ENCODE measurements at regions not wholly inside any gene's neighbourhood (a gene's known extent, or its start where the extent isn't known, plus 50 kb on each side); places are given as distances from the start of the nearest gene placed in this dataset.

DNA sequence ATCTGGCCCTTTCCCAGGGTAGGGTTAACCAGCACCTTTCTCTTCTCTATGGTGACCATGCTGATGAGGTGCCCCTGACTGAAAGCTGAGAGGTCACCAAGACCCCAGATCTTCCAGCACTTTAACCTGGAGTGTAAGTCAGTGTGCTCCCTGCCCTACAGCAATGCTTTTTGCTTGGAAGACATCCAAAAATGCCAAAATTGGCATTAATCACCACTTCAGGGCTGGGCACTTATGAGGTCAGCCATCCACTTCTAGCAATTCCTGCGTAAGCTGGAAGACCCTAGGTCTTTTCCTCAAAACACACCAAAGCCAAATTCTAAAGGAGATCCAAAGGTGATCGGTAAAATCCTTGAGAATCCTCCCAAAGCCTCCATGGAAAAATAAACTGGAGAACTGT, 81.2 kb upstream of the LOC128125822 start:
- Histone ChIP-seq H3K4me1 (replicated peaks; ENCODE audit: insufficient read depth) (0 out of 2 replicates have a peak, but pooled peaks cover 12% of the 10 kb centered on the region), H3K4me2 (no peak overlapping the region), H3K4me3 (no peak overlapping the region), H3K9me2 (ENCODE audit: insufficient read depth) (no peaks in the 10 kb centered on the region), H3K9me3 (ENCODE audit: insufficient read depth, low read depth) (no peaks in the 10 kb centered on the region), H4K20me1 (ENCODE audit: insufficient read depth) (no peaks in the 10 kb centered on the region), H3K27ac (no peak overlapping the region), H3K36me3 (ENCODE audit: low read depth) (no peaks in the 10 kb centered on the region), H2AFZ (no peak overlapping the region), H3K79me2 (ENCODE audit: low read depth) (no peaks in the 10 kb centered on the region), H3F3A (ENCODE audit: insufficient read depth, low read depth) (peaks cover 6% of the 10 kb centered on the region; the same call in 1 of the 2 replicates), H3K27me3 (ENCODE audit: insufficient read depth, low read depth) (no peaks in the 10 kb centered on the region)
- TF ChIP-seq, protein P1, sequence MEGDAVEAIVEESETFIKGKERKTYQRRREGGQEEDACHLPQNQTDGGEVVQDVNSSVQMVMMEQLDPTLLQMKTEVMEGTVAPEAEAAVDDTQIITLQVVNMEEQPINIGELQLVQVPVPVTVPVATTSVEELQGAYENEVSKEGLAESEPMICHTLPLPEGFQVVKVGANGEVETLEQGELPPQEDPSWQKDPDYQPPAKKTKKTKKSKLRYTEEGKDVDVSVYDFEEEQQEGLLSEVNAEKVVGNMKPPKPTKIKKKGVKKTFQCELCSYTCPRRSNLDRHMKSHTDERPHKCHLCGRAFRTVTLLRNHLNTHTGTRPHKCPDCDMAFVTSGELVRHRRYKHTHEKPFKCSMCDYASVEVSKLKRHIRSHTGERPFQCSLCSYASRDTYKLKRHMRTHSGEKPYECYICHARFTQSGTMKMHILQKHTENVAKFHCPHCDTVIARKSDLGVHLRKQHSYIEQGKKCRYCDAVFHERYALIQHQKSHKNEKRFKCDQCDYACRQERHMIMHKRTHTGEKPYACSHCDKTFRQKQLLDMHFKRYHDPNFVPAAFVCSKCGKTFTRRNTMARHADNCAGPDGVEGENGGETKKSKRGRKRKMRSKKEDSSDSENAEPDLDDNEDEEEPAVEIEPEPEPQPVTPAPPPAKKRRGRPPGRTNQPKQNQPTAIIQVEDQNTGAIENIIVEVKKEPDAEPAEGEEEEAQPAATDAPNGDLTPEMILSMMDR (conservative IDR thresholded peaks at IDR 0.05) = no peak
- no peak for TF ChIP-seq EZH2 (IDR thresholded peaks at IDR 0.05; ENCODE audit: low read depth)
- no peak for DNase-seq
- POLR2A ChIA-PET (ENCODE audit: unreplicated experiment) = no interaction called here
- no TSS peak for BruUV-seq (replicated peaks)
- CTCF ChIA-PET = interaction anchor here (0.7 kb wide), 1 partner anchor 108 kb away, joined by 5 read pairs; no protein-coding TSS in a partner anchor
- intact Hi-C loops (cut with micrococcal nuclease; ENCODE audit: unreplicated experiment) = no loop called here

DNA sequence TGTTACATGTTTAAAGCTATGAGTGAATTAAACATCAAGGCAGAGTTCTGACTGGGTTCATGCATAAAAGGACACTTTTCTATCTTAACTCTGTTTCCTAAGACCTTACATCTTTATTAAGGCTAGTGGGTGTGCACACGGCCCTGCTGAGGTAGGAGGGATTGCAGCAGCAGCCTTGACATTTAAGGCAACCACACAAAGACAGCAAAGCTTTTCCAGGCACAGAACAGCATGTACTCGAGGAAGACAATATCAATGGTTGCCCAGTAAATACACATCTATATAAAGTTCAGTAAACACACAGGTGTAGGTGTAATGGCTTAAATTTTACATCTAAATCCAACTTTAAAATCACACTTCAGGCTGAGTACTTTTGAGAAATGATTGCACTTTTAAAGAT, 79.8 kb upstream of the LOC128125822 start:
- Histone ChIP-seq H3K4me1 (replicated peaks; ENCODE audit: insufficient read depth) (0 out of 2 replicates have a peak, but pooled peaks cover 5% of the 10 kb centered on the region), H3K9me3 (ENCODE audit: insufficient read depth, low read depth) (no peaks in the 10 kb centered on the region), H3K79me2 (ENCODE audit: low read depth) (no peaks in the 10 kb centered on the region), H3K4me2 (no peak overlapping the region), H2AFZ (no peak overlapping the region), H3K9me2 (ENCODE audit: insufficient read depth) (no peaks in the 10 kb centered on the region), H4K20me1 (ENCODE audit: insufficient read depth) (no peaks in the 10 kb centered on the region), H3K36me3 (ENCODE audit: low read depth) (no peaks in the 10 kb centered on the region), H3K27ac (no peak overlapping the region), H3K27me3 (ENCODE audit: insufficient read depth, low read depth) (no peaks in the 10 kb centered on the region), H3K4me3 (no peak overlapping the region), H3F3A (ENCODE audit: insufficient read depth, low read depth) (no peaks in the 10 kb centered on the region; the same call in 1 of the 2 replicates)
- intact Hi-C loops (cut with micrococcal nuclease; ENCODE audit: unreplicated experiment) = no loop called here
- ChIA-PET CTCF (no interaction called here), POLR2A (ENCODE audit: unreplicated experiment) (no interaction called here)
- no TSS peak for BruUV-seq (replicated peaks)
- no peak for TF ChIP-seq EZH2 (IDR thresholded peaks at IDR 0.05; ENCODE audit: low read depth)
- TF ChIP-seq, protein P1 (conservative IDR thresholded peaks at IDR 0.05) = no peak
- DNase-seq = no peak

GRCh38 chr6:63493557-63493956, 78.7 kb upstream of the LOC128125822 start:
- Histone ChIP-seq H3F3A (ENCODE audit: insufficient read depth, low read depth) (no peaks in the 10 kb centered on the region), H3K27ac (no peak overlapping the region), H2AFZ (no peak overlapping the region), H3K4me3 (no peak overlapping the region), H3K9me3 (ENCODE audit: insufficient read depth, low read depth) (no peaks in the 10 kb centered on the region), H3K79me2 (ENCODE audit: low read depth) (no peaks in the 10 kb centered on the region), H3K9me2 (ENCODE audit: insufficient read depth) (no peaks in the 10 kb centered on the region), H3K36me3 (ENCODE audit: low read depth) (no peaks in the 10 kb centered on the region), H3K4me2 (no peak overlapping the region), H4K20me1 (ENCODE audit: insufficient read depth) (no peaks in the 10 kb centered on the region), H3K27me3 (ENCODE audit: insufficient read depth, low read depth) (no peaks in the 10 kb centered on the region), H3K4me1 (replicated peaks; ENCODE audit: insufficient read depth) (0 out of 2 replicates have a peak, but pooled peaks cover 4% of the 10 kb centered on the region)
- no TSS peak for BruUV-seq (replicated peaks)
- TF ChIP-seq, protein P1 (conservative IDR thresholded peaks at IDR 0.05) = no peak
- no peak for TF ChIP-seq EZH2 (IDR thresholded peaks at IDR 0.05; ENCODE audit: low read depth)
- DNase-seq = no peak
- intact Hi-C loops (cut with micrococcal nuclease; ENCODE audit: unreplicated experiment) = no loop called here
- POLR2A ChIA-PET (ENCODE audit: unreplicated experiment) = no interaction called here
- CTCF ChIA-PET = no interaction called here
